HFFc6 (cell line): ENCODE measurements at regions not wholly inside any gene's neighbourhood (a gene's known extent, or its start where the extent isn't known, plus 50 kb on each side); places are given as distances from the start of the nearest gene placed in this dataset.

Experiments used
- DNase-seq: peaks from one replicate; pipeline ENCODE4 v3.0.0-alpha.2; 2018
- H3K27ac Mint-ChIP-seq: 2 replicates; pipeline ENCODE4 v1.8.0; 2020; ENCODE audit warnings: mild to moderate bottlenecking, mixed read lengths
- H3K27me3 Mint-ChIP-seq: 2 replicates; pipeline ENCODE4 v1.8.0; 2021; ENCODE audit warnings: mild to moderate bottlenecking, moderate library complexity, mixed read lengths; ENCODE audit not compliant: insufficient read depth
- H3K36me3 Mint-ChIP-seq: 2 replicates; pipeline ENCODE4 v1.8.0; 2021; ENCODE audit warnings: low read depth, mixed read lengths
- H3K4me1 Mint-ChIP-seq: 2 replicates; pipeline ENCODE4 v1.8.0; 2020; ENCODE audit warnings: low read depth, mixed read lengths
- H3K4me3 Mint-ChIP-seq: 2 replicates; pipeline ENCODE4 v1.8.0; 2020; ENCODE audit warnings: mild to moderate bottlenecking, moderate library complexity, mixed read lengths
- H3K9me3 Mint-ChIP-seq: 2 replicates; pipeline ENCODE4 v1.8.0; 2020; ENCODE audit warnings: mild to moderate bottlenecking, mixed read lengths
- TF ChIP-seq, protein P1 (sequence below): fragments of 200-600 bp; sonication (generic); IDR thresholded peaks from 2 replicates; pipeline ENCODE4 v1.5.0; 2021; ENCODE audit warnings: antibody characterized with exemption, mild to moderate bottlenecking

DNA sequence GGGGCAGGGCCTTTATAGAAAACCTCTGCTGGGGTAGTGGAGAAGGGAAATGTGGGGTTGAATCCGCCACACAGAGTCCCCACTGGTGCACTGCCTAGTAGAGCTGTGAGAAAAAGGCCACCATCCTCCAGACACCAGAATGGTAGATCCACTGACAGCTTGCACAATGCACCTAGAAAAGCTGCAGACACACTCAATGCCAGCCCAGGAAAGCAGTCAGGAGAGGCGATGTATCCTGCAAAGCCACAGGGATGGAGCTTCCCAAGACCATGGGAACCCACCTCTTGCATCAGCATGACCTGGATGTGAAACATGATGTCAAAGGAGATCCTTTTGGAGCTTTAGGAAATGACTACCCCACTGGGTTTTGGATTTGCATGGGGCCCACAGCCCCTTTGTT lies 958.0 kb upstream of the MIR17HG start:
- no peaks in the 10 kb centered on the region; the same call in 1 of the 2 replicates for H3K36me3 Mint-ChIP-seq
- no peaks in the 10 kb centered on the region for H3K9me3 Mint-ChIP-seq
- TF ChIP-seq, protein P1, sequence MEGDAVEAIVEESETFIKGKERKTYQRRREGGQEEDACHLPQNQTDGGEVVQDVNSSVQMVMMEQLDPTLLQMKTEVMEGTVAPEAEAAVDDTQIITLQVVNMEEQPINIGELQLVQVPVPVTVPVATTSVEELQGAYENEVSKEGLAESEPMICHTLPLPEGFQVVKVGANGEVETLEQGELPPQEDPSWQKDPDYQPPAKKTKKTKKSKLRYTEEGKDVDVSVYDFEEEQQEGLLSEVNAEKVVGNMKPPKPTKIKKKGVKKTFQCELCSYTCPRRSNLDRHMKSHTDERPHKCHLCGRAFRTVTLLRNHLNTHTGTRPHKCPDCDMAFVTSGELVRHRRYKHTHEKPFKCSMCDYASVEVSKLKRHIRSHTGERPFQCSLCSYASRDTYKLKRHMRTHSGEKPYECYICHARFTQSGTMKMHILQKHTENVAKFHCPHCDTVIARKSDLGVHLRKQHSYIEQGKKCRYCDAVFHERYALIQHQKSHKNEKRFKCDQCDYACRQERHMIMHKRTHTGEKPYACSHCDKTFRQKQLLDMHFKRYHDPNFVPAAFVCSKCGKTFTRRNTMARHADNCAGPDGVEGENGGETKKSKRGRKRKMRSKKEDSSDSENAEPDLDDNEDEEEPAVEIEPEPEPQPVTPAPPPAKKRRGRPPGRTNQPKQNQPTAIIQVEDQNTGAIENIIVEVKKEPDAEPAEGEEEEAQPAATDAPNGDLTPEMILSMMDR = no peak
- no peak overlapping the region for H3K27ac Mint-ChIP-seq
- DNase-seq = no peak
- no peak overlapping the region for H3K4me3 Mint-ChIP-seq
- no peaks in the 10 kb centered on the region for H3K27me3 Mint-ChIP-seq
- no peaks in the 10 kb centered on the region for H3K4me1 Mint-ChIP-seq

DNA sequence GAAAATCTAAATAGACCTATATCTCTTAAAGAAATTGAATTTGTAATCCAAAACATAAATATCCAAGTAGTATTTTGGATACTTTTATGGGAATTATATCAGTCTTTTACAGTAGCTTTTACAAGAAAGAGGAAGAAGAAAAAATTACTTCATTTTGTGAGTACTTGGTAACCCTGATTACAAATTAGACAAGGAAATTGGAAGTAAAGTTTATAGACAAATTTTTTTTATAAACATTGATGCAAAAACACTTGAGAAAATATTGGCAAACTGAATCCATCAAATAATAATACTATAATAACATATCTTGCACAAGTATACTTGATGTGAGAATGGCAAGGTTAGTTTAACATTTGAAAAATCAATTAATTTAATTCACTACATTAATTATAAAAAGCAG lies 954.1 kb upstream of the MIR17HG start:
- H3K4me1 Mint-ChIP-seq = no peaks in the 10 kb centered on the region
- H3K36me3 Mint-ChIP-seq = no peaks in the 10 kb centered on the region; the same call in 1 of the 2 replicates
- no peak overlapping the region for H3K27ac Mint-ChIP-seq
- no peak for DNase-seq
- H3K9me3 Mint-ChIP-seq = no peaks in the 10 kb centered on the region
- H3K4me3 Mint-ChIP-seq = no peak overlapping the region
- TF ChIP-seq, protein P1 = no peak
- no peaks in the 10 kb centered on the region for H3K27me3 Mint-ChIP-seq

DNA sequence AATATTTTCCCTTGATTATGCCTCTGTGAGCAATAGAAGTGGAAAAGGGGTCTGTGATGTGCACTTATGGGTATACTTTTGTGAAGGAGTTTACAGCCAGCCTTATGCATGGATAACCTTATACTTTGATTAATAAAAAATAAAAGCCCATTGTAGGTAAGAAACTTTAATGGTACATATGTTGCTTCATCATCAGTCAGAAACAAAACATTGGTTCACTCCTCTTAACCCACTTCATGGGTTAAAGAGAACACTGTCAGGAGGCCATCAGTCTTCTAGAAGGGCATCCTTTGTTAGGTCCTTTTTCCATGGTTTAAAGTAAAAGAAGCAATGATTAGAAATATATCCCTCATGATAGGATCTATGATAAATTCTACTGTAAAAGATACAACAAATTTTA lies 952.1 kb upstream of the MIR17HG start:
- no peak overlapping the region for H3K27ac Mint-ChIP-seq
- TF ChIP-seq, protein P1 = no peak
- no peak for DNase-seq
- H3K27me3 Mint-ChIP-seq = no peaks in the 10 kb centered on the region
- H3K36me3 Mint-ChIP-seq = peaks cover 3% of the 10 kb centered on the region
- no peaks in the 10 kb centered on the region for H3K4me1 Mint-ChIP-seq
- peaks cover 3% of the 10 kb centered on the region; the same call in 1 of the 2 replicates for H3K9me3 Mint-ChIP-seq
- H3K4me3 Mint-ChIP-seq = no peak overlapping the region

DNA sequence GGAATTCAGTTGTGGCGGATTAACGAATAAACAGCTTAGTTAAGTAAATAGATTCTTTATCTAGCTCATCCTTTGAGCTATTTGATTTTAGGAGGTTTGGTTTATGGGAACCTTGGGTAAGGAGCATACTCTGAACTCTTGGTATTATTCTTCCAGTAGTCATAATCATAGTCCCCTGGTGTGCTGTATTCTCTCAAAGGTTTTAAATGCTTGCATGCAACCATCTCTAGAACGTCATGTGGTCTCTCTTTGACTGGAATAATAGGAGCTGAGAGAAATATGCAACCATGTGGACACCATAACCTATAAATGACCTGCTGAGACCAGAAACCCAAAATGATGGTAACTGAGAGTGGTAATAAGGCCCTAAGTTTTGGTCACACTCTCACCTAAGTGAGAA lies 951.6 kb upstream of the MIR17HG start:
- Mint-ChIP-seq H3K4me1 (no peaks in the 10 kb centered on the region), H3K36me3 (peaks cover 6% of the 10 kb centered on the region), H3K27me3 (no peaks in the 10 kb centered on the region), H3K27ac (no peak overlapping the region), H3K4me3 (no peak overlapping the region), H3K9me3 (peaks cover 5% of the 10 kb centered on the region; the same call in 1 of the 2 replicates)
- no peak for DNase-seq
- TF ChIP-seq, protein P1 = no peak

DNA sequence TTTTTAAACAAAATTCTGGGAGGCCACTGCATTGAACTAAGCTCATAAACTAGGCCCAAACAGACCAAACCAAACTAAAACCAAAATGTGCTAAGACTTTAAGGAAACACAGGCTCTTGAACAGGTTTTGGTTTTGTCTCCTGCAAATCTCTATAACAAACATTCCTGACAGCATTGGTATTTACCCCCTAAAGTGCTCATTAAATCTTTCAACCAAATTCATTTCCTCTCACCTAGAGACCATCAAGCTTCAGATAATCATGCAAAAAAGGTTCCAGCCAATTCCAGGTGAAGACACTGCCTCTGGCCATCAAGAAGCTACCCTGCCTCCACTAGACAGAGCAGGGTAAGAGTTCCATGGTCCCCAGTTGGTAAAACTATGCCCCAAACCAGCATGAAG lies 951.2 kb upstream of the MIR17HG start:
- H3K27ac Mint-ChIP-seq = no peak overlapping the region
- no peaks in the 10 kb centered on the region for H3K27me3 Mint-ChIP-seq
- H3K4me3 Mint-ChIP-seq = no peak overlapping the region

More for the DNA sequence above, 951.2 kb upstream of the MIR17HG start:
- Mint-ChIP-seq H3K36me3 (peaks cover 6% of the 10 kb centered on the region), H3K4me1 (no peaks in the 10 kb centered on the region), H3K9me3 (peaks cover 5% of the 10 kb centered on the region; the same call in 1 of the 2 replicates)
- TF ChIP-seq, protein P1 = no peak
- DNase-seq = no peak
